GM12878 (cell line): ENCODE measurements at regions not wholly inside any gene's neighbourhood (a gene's known extent, or its start where the extent isn't known, plus 50 kb on each side); places are given as distances from the start of the nearest gene placed in this dataset.

Experiments
- CHD1 ChIP-seq: IDR thresholded peaks from 2 replicates; pipeline ENCODE4 v1.6.1; 2012; ENCODE audit warnings: low read depth, low read length, improper control_type of control experiment
- CHD4 ChIP-seq: fragments of 200-600 bp; sonication (generic); IDR thresholded peaks from 2 replicates; pipeline ENCODE4 v1.6.1; 2016; ENCODE audit warnings: mild to moderate bottlenecking
- CREB1 ChIP-seq: IDR thresholded peaks from 2 replicates; pipeline ENCODE4 v1.6.1; 2012; ENCODE audit warnings: low read depth, mild to moderate bottlenecking, inconsistent platforms
- EP300 ChIP-seq, 2 experiments: fragments of 150-350 bp in 1 of 2; IDR thresholded peaks; 2 replicates each; pipeline ENCODE4 v1.6.1; 2011 to 2012; ENCODE audit warnings: low read depth in 2 of 2, low read length in 2 of 2, borderline replicate concordance in 1 of 2, improper control_type of control experiment in 1 of 2, inconsistent platforms in 1 of 2; ENCODE audit not compliant: control insufficient read depth in 1 of 2
- FOS ChIP-seq: IDR thresholded peaks from 3 replicates; pipeline ENCODE4 v1.6.1; 2011; ENCODE audit warnings: borderline replicate concordance; ENCODE audit not compliant: insufficient read length; ENCODE audit errors: extremely low read depth
- NFYB ChIP-seq: IDR thresholded peaks from 2 replicates; pipeline ENCODE4 v1.6.1; 2011; ENCODE audit warnings: low read depth, mild to moderate bottlenecking, low read length, improper control_type of control experiment, moderate library complexity; ENCODE audit not compliant: insufficient read depth
- ZBTB11 ChIP-seq: fragments of 450-650 bp; formaldehyde crosslinking; IDR thresholded peaks from 2 replicates; pipeline ENCODE4 v1.5.0; 2022; ENCODE audit warnings: mild to moderate bottlenecking, missing genetic modification characterization
- ZNF274 ChIP-seq: IDR thresholded peaks from one replicate; pipeline ENCODE4 v1.8.0; 2011; ENCODE audit not compliant: insufficient read length, insufficient read depth
- TF ChIP-seq, protein P1 (sequence below), 3 experiments: IDR thresholded peaks in 2 of 3; conservative IDR thresholded peaks in 1 of 3; 2 replicates each; pipeline ENCODE4 v1.5.1; 2011; ENCODE audit warnings: low read depth in 3 of 3, low read length in 3 of 3, mild to moderate bottlenecking in 3 of 3, control low read depth in 2 of 3, moderate library complexity in 2 of 3, inconsistent platforms in 1 of 3, mixed read lengths in 1 of 3; ENCODE audit not compliant: control insufficient read depth in 2 of 3, insufficient read depth in 1 of 3; ENCODE audit errors: extremely low read depth in 1 of 3
- TF ChIP-seq, protein P2 (sequence below): IDR thresholded peaks from 2 replicates; pipeline ENCODE4 v1.6.1; 2012; ENCODE audit warnings: mild to moderate bottlenecking, low read depth, low read length

DNA sequence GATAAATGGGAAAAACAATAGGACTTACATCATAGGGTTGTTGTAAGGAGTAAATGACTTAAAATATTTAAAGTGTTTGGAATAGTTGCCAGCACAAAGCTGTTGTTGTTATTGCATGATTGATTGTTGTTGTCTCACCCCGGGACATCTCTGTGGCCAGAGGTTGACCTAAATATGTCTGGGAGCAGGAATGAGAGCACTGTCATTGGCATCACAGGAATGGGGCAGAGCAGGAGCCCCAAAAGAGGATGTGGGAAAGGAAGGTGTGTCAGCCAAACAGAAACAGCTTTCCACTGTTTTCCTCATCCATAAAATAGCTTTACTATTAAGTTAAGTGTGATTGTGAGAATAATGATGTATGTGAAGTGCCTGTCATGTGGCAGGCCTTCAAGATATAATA, 121.6 kb downstream of the TMEM168 start:
- no peak for TF ChIP-seq CREB1
- no peak for TF ChIP-seq CHD1
- TF ChIP-seq, protein P1, sequence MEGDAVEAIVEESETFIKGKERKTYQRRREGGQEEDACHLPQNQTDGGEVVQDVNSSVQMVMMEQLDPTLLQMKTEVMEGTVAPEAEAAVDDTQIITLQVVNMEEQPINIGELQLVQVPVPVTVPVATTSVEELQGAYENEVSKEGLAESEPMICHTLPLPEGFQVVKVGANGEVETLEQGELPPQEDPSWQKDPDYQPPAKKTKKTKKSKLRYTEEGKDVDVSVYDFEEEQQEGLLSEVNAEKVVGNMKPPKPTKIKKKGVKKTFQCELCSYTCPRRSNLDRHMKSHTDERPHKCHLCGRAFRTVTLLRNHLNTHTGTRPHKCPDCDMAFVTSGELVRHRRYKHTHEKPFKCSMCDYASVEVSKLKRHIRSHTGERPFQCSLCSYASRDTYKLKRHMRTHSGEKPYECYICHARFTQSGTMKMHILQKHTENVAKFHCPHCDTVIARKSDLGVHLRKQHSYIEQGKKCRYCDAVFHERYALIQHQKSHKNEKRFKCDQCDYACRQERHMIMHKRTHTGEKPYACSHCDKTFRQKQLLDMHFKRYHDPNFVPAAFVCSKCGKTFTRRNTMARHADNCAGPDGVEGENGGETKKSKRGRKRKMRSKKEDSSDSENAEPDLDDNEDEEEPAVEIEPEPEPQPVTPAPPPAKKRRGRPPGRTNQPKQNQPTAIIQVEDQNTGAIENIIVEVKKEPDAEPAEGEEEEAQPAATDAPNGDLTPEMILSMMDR (IDR thresholded peaks at IDR 0.05 in 2 of 3, conservative IDR thresholded peaks at IDR 0.05 in 1 of 3; ENCODE audit: control insufficient read depth in 2 of 3, extremely low read depth in 1 of 3, insufficient read depth in 1 of 3, low read depth in 3 of 3, low read length in 3 of 3), result no peak
- TF ChIP-seq CHD4, result no peak
- no peak for TF ChIP-seq EP300 (IDR thresholded peaks at IDR 0.05; ENCODE audit: borderline replicate concordance in 1 of 2, control insufficient read depth in 1 of 2, low read depth in 2 of 2, low read length in 2 of 2)
- TF ChIP-seq ZNF274, result no peak
- TF ChIP-seq FOS, result no peak
- TF ChIP-seq, protein P2, sequence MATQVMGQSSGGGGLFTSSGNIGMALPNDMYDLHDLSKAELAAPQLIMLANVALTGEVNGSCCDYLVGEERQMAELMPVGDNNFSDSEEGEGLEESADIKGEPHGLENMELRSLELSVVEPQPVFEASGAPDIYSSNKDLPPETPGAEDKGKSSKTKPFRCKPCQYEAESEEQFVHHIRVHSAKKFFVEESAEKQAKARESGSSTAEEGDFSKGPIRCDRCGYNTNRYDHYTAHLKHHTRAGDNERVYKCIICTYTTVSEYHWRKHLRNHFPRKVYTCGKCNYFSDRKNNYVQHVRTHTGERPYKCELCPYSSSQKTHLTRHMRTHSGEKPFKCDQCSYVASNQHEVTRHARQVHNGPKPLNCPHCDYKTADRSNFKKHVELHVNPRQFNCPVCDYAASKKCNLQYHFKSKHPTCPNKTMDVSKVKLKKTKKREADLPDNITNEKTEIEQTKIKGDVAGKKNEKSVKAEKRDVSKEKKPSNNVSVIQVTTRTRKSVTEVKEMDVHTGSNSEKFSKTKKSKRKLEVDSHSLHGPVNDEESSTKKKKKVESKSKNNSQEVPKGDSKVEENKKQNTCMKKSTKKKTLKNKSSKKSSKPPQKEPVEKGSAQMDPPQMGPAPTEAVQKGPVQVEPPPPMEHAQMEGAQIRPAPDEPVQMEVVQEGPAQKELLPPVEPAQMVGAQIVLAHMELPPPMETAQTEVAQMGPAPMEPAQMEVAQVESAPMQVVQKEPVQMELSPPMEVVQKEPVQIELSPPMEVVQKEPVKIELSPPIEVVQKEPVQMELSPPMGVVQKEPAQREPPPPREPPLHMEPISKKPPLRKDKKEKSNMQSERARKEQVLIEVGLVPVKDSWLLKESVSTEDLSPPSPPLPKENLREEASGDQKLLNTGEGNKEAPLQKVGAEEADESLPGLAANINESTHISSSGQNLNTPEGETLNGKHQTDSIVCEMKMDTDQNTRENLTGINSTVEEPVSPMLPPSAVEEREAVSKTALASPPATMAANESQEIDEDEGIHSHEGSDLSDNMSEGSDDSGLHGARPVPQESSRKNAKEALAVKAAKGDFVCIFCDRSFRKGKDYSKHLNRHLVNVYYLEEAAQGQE, result no peak
- TF ChIP-seq NFYB, result no peak
- no peak for TF ChIP-seq ZBTB11 (CRISPR knock-in tag)
